Right lobe of liver (tissue), 6 donors: ENCODE measurements at regions not wholly inside any gene's neighbourhood (a gene's known extent, or its start where the extent isn't known, plus 50 kb on each side); places are given as distances from the start of the nearest gene placed in this dataset.

Experiments used
- ATAC-seq, 4 donors: fragments of 200-7000 bp; cut with Tn5 transposase; one replicate each; pipeline ENCODE4 v1.9.1; 2020; ENCODE audit warnings: mild to moderate bottlenecking in 4 of 4, moderate library complexity in 4 of 4
- DNase-seq, 3 donors: peaks; one replicate each; pipeline ENCODE4 v3.0.0-alpha.2; 2020
- H3K27ac ChIP-seq, 3 donors: fragments of 200-600 bp; one replicate each; pipeline ENCODE4 v1.8.0; 2022
- H3K27me3 ChIP-seq, 2 donors: fragments of 200-600 bp; one replicate each; pipeline ENCODE4 v1.8.0; 2022
- H3K36me3 ChIP-seq, 4 donors: fragments of 200-600 bp; sonication (generic) in 1 of 4; one replicate each; pipeline versions ENCODE4 v1.5.1 to v1.8.0; 2017 to 2022; ENCODE audit warnings: control low read depth in 1 of 4
- H3K4me1 ChIP-seq, 4 donors: fragments of 200-600 bp; sonication (generic) in 1 of 4; one replicate each; pipeline versions ENCODE4 v1.5.1 to v1.8.0; 2017 to 2022; ENCODE audit warnings: control low read depth in 1 of 4
- H3K4me3 ChIP-seq, 3 donors: fragments of 200-600 bp; one replicate each; pipeline ENCODE4 v1.8.0; 2022
- H3K9me3 ChIP-seq, 4 donors: fragments of 200-600 bp; sonication (generic) in 1 of 4; one replicate each; pipeline versions ENCODE4 v1.5.1 to v1.8.0; 2017 to 2022; ENCODE audit warnings: control low read depth in 1 of 4
- CTCF ChIP-seq, 4 donors: fragments of 200-600 bp in 3 of 4; fragments of 450-650 bp in 1 of 4; IDR thresholded peaks; one replicate each; pipeline versions ENCODE4 v1.5.1 to v1.8.0; 2016 to 2022; ENCODE audit warnings: antibody characterized with exemption in 4 of 4, mild to moderate bottlenecking in 2 of 4
- POLR2A ChIP-seq: fragments of 450-650 bp; IDR thresholded peaks from one replicate; pipeline ENCODE4 v1.6.1; 2017; ENCODE audit warnings: antibody characterized with exemption, mild to moderate bottlenecking
- WGBS: methylation state at CpG from one replicate; pipeline ENCODE4 v1.1.6; 2018; ENCODE audit warnings: low coverage, low lambda C conversion rate; ENCODE audit not compliant: insufficient coverage; ENCODE audit errors: missing lambda C conversion rate; 5-methylcytosine and 5-hydroxymethylcytosine counted together
- intact Hi-C, 2 donors: fragments of 100-400 bp; cut with DNase I; formaldehyde crosslinking; loops; one replicate each; pipeline versions ENCODE4 v1.11.2 to v1.14.1; 2022
- donor health status: DM: no; HTN: yes; CAD: no.
- donor health status: DM: no; HTN: no; CAD: no.
- donor health status: DM: no; HTN: no; CAD: no.
- donor health status: DM: no; HTN: yes; CAD: no.
- donor health status: DM: no; HTN: yes; CAD: no.

- Histone ChIP-seq H3K4me1 (no peaks in the 10 kb centered on the region), H3K4me3 (no peak overlapping the region), H3K27ac (no peak overlapping the region), H3K27me3 (no peaks in the 10 kb centered on the region), H3K9me3 (no peaks in the 10 kb centered on the region), H3K36me3 (no peaks in the 10 kb centered on the region)
- no peak for ATAC-seq
- no peak for DNase-seq
- no CpG with 5 or more reads among the region's 8 CpGs for WGBS
- intact Hi-C loops: no loop called here
- no peak for TF ChIP-seq CTCF (IDR thresholded peaks at IDR 0.05)
- no peak for TF ChIP-seq POLR2A
Measured at GRCh38 chr13:84127597-84128128, 245.4 kb upstream of the SLITRK1 start.

- Histone ChIP-seq H3K27ac (no peak overlapping the region), H3K27me3 (no peaks in the 10 kb centered on the region), H3K9me3 (no peaks in the 10 kb centered on the region), H3K4me1 (no peaks in the 10 kb centered on the region), H3K36me3 (no peaks in the 10 kb centered on the region), H3K4me3 (no peak overlapping the region)
- intact Hi-C loops: no loop called here
- DNase-seq: no peak
- TF ChIP-seq POLR2A: no peak
- no peak for TF ChIP-seq CTCF (IDR thresholded peaks at IDR 0.05)
- ATAC-seq: no peak
- 32% methylated on average over 5 of the region's 7 CpGs for WGBS
Measured at GRCh38 chr13:84126671-84127171, 244.4 kb upstream of the SLITRK1 start.

GRCh38 chr13:84121456-84121855 is 239.2 kb upstream of the SLITRK1 start:
- Histone ChIP-seq H3K4me1 (no peaks in the 10 kb centered on the region), H3K4me3 (no peak overlapping the region), H3K36me3 (no peaks in the 10 kb centered on the region), H3K27ac (no peak overlapping the region), H3K27me3 (no peaks in the 10 kb centered on the region), H3K9me3 (no peaks in the 10 kb centered on the region)
- intact Hi-C loops: no loop called here
- 73% methylated on average over 1 of the region's 1 CpG for WGBS
- ATAC-seq (no peak), DNase-seq (no peak)
- TF ChIP-seq CTCF (IDR thresholded peaks at IDR 0.05) (no peak), POLR2A (no peak)

GRCh38 chr13:84118839-84119409 is 236.7 kb upstream of the SLITRK1 start:
- Histone ChIP-seq H3K9me3 (no peaks in the 10 kb centered on the region), H3K4me3 (no peak overlapping the region), H3K27me3 (no peaks in the 10 kb centered on the region), H3K36me3 (no peaks in the 10 kb centered on the region), H3K27ac (no peak overlapping the region), H3K4me1 (no peaks in the 10 kb centered on the region)
- ATAC-seq: no peak
- DNase-seq: no peak
- WGBS: 16% methylated on average over 2 of the region's 2 CpGs
- intact Hi-C loops: no loop called here
- TF ChIP-seq CTCF (IDR thresholded peaks at IDR 0.05) (no peak), POLR2A (no peak)
